Hepatic stellate cell (primary cell): ENCODE measurements at regions not wholly inside any gene's neighbourhood (a gene's known extent, or its start where the extent isn't known, plus 50 kb on each side); places are given as distances from the start of the nearest gene placed in this dataset.

ENCODE experiments used
- DNase-seq: peaks from one replicate; pipeline ENCODE4 v3.0.0; 2011; ENCODE audit warnings: low spot score

DNA sequence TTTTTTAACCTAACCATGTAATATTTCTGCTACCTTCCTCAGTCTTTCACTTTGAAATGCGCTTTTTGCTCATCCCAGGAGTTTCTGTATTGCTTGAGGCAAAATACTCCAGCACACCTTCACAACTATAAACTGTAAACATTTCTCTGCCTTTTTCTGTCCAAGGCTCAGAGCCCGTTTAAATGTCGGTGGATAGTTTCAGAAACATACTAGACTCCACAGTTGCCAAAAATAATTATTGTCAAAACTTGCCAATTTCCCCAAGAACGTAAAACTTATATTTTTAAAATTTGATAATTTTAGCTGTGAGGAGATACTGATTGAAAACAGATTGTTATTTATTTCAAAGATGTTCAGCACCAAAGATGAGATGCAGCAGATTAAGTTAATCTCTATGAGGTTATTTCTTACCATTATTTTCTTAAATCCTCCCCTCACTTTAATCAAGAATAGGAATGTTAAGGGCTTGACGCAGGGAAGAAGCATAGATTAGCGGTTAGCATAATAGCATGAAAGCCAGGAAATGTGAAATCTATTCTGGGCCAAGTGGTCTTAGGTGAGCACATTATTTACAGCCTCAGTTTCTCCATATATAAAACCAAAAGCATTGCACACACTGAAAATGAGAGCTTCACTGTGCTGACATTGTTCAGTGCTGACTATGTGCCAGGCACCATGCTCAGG, 91.5 kb upstream of the ESRRG start:
- no peak for DNase-seq

DNA sequence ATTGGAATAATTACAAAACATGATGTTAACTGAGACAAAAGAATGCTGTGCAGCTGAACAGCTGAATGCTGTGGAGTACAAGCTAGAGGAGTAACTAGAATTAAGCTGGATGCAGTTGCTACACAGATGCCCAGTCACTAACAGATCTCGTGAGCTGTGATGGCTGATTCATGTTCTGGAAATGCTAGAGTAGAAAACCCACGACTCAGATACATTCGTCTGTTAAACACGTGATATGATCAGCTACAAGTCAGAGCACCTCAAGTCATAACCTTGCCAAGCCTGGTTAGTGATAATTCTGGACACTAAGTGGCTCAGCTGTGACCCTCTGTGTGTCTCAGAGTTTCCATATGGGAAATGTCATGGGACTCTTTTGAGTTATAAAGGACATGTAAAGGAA, 89.7 kb upstream of the ESRRG start:
- no peak for DNase-seq

GRCh38 chr1:216809649-216810048, 86.4 kb upstream of the ESRRG start:
- no peak for DNase-seq

GRCh38 chr1:216807696-216808095, 84.5 kb upstream of the ESRRG start:
- no peak for DNase-seq

- no peak for DNase-seq
These were observed 82.7 kb upstream of the ESRRG start for GRCh38 chr1:216805953-216806352.

- DNase-seq = no peak
These were observed 82.0 kb upstream of the ESRRG start for GRCh38 chr1:216805233-216805632.

DNA sequence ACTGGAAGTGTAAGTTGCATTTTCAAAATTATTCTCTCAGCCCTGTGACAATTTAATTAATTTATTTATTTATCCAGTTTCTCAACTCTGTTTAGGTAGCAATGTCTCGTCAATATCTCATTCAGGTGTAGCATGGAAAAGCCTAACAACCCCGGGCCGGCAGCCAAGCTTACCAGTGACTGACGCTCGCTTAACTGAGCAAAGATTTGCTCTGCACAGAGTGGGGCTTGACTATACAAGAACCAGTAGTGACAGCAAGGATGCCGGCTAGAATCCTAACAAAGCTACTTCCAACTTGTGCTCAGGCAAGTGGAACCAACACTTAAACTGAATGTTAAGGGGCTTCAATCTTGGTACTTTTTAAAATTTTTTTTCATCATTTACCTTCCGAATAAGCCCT, 80.9 kb upstream of the ESRRG start:
- no peak for DNase-seq

DNA sequence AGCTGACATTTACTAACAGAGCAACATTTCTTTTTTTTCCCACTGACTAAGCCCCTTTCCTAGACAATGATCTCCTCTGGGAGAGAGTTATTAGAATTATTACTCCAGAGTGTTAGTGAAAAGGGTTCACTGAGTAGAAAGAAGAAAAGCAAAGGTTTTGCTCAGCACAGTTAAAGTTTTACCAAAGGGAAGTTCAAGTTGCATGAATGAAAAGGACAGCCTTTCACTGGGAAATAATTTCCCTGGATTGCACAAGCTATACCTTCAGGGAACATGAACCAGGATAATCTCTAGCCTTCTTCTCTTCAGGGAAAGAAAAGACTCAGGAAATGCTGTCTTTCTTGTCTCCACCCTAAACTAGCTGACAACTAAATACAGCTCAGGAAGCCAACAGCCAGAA, 71.4 kb upstream of the ESRRG start:
- no peak for DNase-seq

DNA sequence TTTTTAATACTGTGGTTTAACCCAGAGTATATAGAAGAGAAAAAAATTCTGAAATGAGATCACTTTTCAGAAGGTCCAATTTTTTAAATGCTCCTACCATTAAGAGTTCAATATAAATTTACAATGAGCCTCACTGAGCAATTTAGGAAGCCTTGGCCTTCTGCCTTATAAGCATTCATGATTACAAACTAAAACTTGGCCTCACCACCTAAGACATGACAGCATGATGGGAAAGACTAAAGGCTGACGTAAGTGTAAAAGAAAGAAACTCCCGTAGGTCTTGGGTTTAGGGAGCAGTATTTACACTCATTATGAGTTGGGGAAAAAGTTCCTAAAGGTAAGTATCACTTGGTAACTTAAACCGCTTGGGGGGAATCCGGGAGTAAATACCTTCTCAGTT, 70.7 kb upstream of the ESRRG start:
- DNase-seq = no peak

GRCh38 chr1:216793303-216793702, 70.1 kb upstream of the ESRRG start:
- DNase-seq = no peak

DNA sequence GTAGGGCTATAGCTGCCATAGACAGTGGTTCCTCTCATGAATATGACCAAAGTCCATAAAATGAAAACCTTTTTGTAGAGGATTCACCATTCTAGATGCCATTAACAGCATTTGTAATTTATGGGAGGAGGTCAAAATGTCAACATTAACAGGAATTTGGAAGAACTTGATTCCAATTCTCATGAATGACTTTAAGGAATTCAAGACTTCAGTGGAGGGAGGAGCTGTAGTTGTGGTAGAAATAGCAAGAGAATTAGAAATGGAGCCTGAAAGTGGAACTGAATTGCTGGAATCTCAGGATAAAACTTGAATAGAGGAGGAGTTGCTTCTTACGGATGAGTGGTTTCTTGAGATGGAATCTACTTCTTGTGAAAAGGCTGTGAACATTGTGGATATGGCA, 65.4 kb upstream of the ESRRG start:
- DNase-seq = no peak

- no peak for DNase-seq
These were observed 62.5 kb upstream of the ESRRG start for GRCh38 chr1:216785737-216786136.

- DNase-seq = no peak
These were observed 62.0 kb upstream of the ESRRG start for GRCh38 chr1:216785221-216785620.

DNA sequence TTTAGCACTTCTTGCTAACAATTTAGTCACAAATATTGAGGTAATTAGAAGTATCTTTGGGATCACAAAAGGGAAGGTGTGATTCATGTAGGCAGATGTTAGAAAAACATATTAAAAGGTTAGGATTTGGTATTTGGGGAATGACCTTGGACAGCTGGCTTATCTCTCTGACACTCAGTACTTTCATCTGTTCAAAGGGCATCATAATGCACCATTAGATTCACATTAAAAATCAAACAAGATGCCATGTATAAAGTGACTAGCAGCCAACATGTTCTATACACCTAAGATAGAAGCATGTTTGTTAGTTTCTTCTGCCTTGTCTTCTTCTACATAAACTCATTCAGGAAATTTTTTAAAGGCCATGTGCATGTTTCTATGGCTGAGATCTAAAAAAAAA, 56.5 kb upstream of the ESRRG start:
- DNase-seq = no peak

DNA sequence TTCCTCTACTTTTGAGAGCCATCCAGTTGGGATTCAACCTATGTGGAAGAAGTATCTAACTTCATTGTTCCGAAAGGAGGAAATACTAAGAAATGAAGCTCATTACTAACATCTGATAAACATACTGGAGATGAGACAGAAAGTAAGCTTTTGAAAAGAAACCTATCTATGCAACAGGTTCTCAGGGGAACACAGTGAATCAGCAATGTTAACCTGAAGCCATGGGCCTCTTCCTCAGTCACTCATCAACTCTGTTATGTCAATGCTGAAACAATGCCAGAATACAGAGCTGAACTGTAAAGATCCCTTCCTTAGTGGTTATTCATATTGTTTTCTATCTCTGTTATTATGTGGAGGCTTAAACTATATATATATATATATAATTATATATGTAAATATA, 55.5 kb upstream of the ESRRG start:
- DNase-seq = no peak

DNA sequence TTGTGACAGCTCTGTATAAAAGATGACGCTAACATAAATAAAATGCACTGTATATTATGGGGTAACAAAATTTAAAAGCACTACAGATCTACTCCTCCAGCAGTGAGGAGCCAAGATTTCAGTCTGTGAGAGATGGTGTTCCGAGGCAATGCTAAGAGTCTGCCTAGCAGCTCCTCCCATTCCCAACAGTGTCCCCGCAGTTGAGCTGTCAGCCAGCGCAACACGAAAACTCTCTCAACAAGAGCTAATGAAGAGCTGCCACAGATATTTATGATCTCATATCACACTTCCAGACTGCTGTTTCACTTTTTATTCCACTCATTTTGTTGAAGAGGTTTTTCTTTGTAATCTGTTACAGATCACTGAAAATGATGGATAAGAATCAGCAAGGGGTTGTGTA, 53.9 kb upstream of the ESRRG start:
- no peak for DNase-seq
